Tibial nerve (tissue), 4 donors: ENCODE measurements at regions not wholly inside any gene's neighbourhood (a gene's known extent, or its start where the extent isn't known, plus 50 kb on each side); places are given as distances from the start of the nearest gene placed in this dataset.

Source experiments
- DNase-seq, 2 donors: peaks; one replicate each; pipeline ENCODE4 v3.0.0-alpha.2; 2019; ENCODE audit warnings: low spot score in 2 of 2
- H3K27ac ChIP-seq, 4 donors: fragments of 200-600 bp; sonication (generic) in 3 of 4; one replicate each; pipeline ENCODE4 v1.5.1; 2017 to 2019; ENCODE audit warnings: mild to moderate bottlenecking in 1 of 4
- H3K27me3 ChIP-seq, 2 donors: fragments of 200-600 bp; sonication (generic) in 1 of 2; one replicate each; pipeline versions ENCODE4 v1.5.1 to v1.6.0; 2017 to 2019
- H3K36me3 ChIP-seq, 3 donors: fragments of 200-600 bp; sonication (generic); one replicate each; pipeline ENCODE4 v1.5.1; 2018 to 2019
- H3K4me1 ChIP-seq, 4 donors: fragments of 200-600 bp; sonication (generic) in 3 of 4; one replicate each; pipeline ENCODE4 v1.5.1; 2017 to 2019
- H3K4me3 ChIP-seq, 4 donors: fragments of 200-600 bp; sonication (generic) in 3 of 4; one replicate each; pipeline ENCODE4 v1.5.1; 2017 to 2019; ENCODE audit warnings: mild to moderate bottlenecking in 1 of 4, moderate library complexity in 1 of 4
- H3K9me3 ChIP-seq, 4 donors: fragments of 200-600 bp; sonication (generic) in 3 of 4; one replicate each; pipeline ENCODE4 v1.5.1; 2017 to 2019
- EP300 ChIP-seq, 2 donors: sonication (generic); formaldehyde crosslinking; IDR thresholded peaks; one replicate each; pipeline ENCODE4 v1.6.1; 2017; ENCODE audit warnings: antibody characterized with exemption in 2 of 2, mild to moderate bottlenecking in 1 of 2
- POLR2A ChIP-seq, 2 donors: fragments of 450-650 bp; IDR thresholded peaks; one replicate each; pipeline ENCODE4 v1.6.1; 2017; ENCODE audit warnings: antibody characterized with exemption in 2 of 2, mild to moderate bottlenecking in 2 of 2, moderate library complexity in 2 of 2
- WGBS, 2 donors: methylation state at CpG; one replicate each; pipeline ENCODE4 v1.1.5; 2018; 5-methylcytosine and 5-hydroxymethylcytosine counted together
- TF ChIP-seq, protein P1 (sequence below), 5 experiments: fragments of 200-600 bp in 3 of 5; fragments of 450-650 bp in 2 of 5; sonication (generic) in 3 of 5; IDR thresholded peaks; one replicate each; pipeline ENCODE4 v1.5.1; 2016 to 2019; ENCODE audit warnings: antibody characterized with exemption in 5 of 5, mild to moderate bottlenecking in 3 of 5, moderate library complexity in 2 of 5

DNA sequence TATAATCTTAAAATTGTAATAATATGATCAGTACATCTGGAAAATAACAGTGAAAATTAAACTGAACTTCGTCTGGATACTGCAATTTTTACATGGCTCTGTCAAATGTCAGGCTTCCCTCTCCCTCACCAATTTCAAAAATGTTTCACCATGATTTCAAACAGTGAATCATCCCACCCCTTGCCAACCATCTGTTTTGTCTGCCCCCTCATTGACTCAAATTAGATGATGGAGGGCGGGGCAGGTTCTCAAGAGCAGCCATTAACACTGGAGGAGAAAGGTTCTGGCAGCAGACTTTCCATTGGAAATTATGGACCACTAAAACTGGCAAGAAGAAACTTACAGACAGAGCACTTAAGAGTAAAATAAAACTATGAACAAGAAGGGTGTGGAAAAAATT, 1195.7 kb upstream of the ZEB2 start:
- H3K4me1 ChIP-seq = no peaks in the 10 kb centered on the region

DNA sequence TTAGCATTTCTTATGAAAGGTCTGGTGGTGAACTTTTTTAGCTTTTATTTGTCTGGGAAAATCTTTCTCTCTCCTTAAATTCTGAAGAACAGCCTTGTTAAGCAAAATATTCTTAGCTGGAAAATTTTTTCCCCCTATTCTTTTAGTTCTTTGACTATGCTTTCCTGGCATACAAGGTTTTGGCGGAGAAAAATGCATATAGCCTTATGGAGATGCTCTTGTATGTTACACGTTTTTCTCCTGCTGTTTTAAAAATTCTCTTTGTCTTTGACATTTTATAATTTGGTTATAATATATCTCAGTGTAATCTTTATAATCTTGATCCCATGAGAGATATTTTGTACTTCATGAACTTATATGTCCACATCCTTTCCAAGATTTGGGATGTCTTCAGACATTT, 1190.4 kb upstream of the ZEB2 start:
- Histone ChIP-seq H3K9me3 (peaks cover 0 to 34% (median 6%) of the 10 kb centered on the region in 4 donors), H3K4me3 (no peak overlapping the region), H3K36me3 (no peaks in the 10 kb centered on the region), H3K27me3 (no peaks in the 10 kb centered on the region), H3K27ac (no peak overlapping the region), H3K4me1 (no peaks in the 10 kb centered on the region)
- no peak for TF ChIP-seq POLR2A (IDR thresholded peaks at IDR 0.05)
- TF ChIP-seq, protein P1, sequence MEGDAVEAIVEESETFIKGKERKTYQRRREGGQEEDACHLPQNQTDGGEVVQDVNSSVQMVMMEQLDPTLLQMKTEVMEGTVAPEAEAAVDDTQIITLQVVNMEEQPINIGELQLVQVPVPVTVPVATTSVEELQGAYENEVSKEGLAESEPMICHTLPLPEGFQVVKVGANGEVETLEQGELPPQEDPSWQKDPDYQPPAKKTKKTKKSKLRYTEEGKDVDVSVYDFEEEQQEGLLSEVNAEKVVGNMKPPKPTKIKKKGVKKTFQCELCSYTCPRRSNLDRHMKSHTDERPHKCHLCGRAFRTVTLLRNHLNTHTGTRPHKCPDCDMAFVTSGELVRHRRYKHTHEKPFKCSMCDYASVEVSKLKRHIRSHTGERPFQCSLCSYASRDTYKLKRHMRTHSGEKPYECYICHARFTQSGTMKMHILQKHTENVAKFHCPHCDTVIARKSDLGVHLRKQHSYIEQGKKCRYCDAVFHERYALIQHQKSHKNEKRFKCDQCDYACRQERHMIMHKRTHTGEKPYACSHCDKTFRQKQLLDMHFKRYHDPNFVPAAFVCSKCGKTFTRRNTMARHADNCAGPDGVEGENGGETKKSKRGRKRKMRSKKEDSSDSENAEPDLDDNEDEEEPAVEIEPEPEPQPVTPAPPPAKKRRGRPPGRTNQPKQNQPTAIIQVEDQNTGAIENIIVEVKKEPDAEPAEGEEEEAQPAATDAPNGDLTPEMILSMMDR (IDR thresholded peaks at IDR 0.05) = no peak
- 92 to 94% methylated on average over 2 of the region's 2 CpGs for WGBS, 2 donors
- DNase-seq = no peak

More for the DNA sequence above, 1195.7 kb upstream of the ZEB2 start:
- H3K27me3 ChIP-seq = no peaks in the 10 kb centered on the region
- no peak overlapping the region for H3K4me3 ChIP-seq
- H3K36me3 ChIP-seq = no peaks in the 10 kb centered on the region
- no peak overlapping the region for H3K27ac ChIP-seq
- peaks cover 0 to 16% (median 5%) of the 10 kb centered on the region in 4 donors for H3K9me3 ChIP-seq
- 82 to 97% methylated on average over 2 of the region's 2 CpGs for WGBS, 2 donors
- no peak for TF ChIP-seq EP300 (IDR thresholded peaks at IDR 0.05)
- DNase-seq = no peak

DNA sequence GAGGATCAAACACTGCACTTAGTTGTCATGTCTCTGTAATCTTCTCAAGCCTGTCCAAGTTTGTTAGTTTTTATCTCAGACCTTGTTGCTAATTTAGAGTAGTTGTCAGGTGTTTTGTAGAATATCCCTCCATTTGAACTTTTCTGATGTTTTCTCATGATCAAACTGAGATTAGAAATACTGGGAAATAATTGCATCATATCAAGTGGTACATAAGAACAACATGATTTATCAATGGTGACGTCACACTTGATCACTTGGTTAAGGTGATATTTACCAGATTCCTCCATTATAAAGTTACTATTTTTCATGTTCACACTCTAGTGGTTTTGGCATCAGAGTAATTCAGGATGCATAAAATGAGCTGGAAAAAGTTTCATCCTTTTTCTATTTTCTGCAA, 1182.4 kb upstream of the ZEB2 start:
- 90 to 91% methylated on average over 1 of the region's 1 CpG for WGBS, 2 donors

DNA sequence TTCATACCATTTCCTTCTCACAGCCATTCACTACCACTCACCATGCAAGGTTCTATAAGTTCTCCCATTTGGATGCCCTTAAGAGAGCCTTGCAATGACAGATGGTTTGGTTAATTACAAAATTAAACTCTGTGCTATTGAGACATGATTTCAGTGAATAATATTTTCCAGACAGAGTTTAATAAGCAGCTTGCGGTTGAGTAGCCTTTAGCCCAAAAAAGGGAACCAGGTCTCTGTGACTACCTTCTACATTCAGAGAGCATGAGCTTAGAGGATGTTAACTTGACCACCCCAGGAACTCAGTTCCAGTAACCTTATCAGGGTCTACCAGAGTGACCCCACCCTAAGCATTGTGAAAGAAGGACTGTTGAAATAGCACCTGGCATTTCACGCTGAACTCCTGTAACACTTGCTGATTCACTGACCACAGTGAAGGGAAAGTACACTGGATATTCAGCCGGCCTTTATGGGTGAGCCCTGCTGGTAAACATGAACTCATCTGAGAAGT, 1173.1 kb upstream of the ZEB2 start:
- TF ChIP-seq EP300 (IDR thresholded peaks at IDR 0.05) (no peak), POLR2A (IDR thresholded peaks at IDR 0.05) (no peak)
- TF ChIP-seq, protein P1 (IDR thresholded peaks at IDR 0.05) = no peak
- Histone ChIP-seq H3K4me3 (no peak overlapping the region), H3K4me1 (no peaks in the 10 kb centered on the region), H3K27ac (no peak overlapping the region), H3K36me3 (no peaks in the 10 kb centered on the region), H3K9me3 (no peaks in the 10 kb centered on the region), H3K27me3 (no peaks in the 10 kb centered on the region)
- WGBS, 2 donors = 75 to 86% methylated on average over 3 of the region's 3 CpGs
- no peak for DNase-seq

More for the DNA sequence above, 1182.4 kb upstream of the ZEB2 start:
- Histone ChIP-seq H3K36me3 (no peaks in the 10 kb centered on the region), H3K4me3 (no peak overlapping the region), H3K9me3 (peaks cover 0 to 20% (median 5%) of the 10 kb centered on the region in 4 donors), H3K27me3 (no peaks in the 10 kb centered on the region), H3K27ac (no peak overlapping the region), H3K4me1 (no peaks in the 10 kb centered on the region)
- no peak for DNase-seq
- TF ChIP-seq POLR2A (IDR thresholded peaks at IDR 0.05) (no peak), EP300 (IDR thresholded peaks at IDR 0.05) (no peak)
- TF ChIP-seq, protein P1 (IDR thresholded peaks at IDR 0.05) = no peak

DNA sequence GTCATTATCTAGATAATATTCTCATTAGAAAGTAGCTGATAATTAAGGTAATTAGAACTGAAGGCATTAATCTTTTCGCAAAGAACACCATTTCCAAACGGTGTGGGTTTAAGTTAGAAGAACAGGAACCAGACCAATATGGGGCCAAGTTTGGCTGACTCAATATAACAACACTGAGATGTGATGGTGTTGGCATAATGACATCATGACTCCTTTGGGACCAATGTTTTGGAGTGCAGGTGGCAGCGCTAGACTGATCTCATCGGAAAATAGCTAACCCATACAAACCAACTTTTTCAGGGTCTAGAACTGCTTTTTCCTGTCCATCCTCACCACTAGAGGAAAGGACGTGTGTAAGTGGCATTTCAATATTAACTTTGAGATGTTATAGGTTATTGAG, 1171.7 kb upstream of the ZEB2 start:
- TF ChIP-seq POLR2A (IDR thresholded peaks at IDR 0.05) = no peak
- TF ChIP-seq, protein P1 (IDR thresholded peaks at IDR 0.05) = no peak
- no peak for TF ChIP-seq EP300 (IDR thresholded peaks at IDR 0.05)
- Histone ChIP-seq H3K36me3 (no peaks in the 10 kb centered on the region), H3K9me3 (no peaks in the 10 kb centered on the region), H3K4me3 (no peak overlapping the region), H3K4me1 (no peaks in the 10 kb centered on the region), H3K27ac (no peak overlapping the region), H3K27me3 (no peaks in the 10 kb centered on the region)
- WGBS, 2 donors = 88 to 93% methylated on average over 5 of the region's 5 CpGs
- DNase-seq = no peak
